ENCODE measurements at regions not wholly inside any gene's neighbourhood (a gene's known extent, or its start where the extent isn't known, plus 50 kb on each side); places are given as distances from the start of the nearest gene placed in this dataset.

DNA sequence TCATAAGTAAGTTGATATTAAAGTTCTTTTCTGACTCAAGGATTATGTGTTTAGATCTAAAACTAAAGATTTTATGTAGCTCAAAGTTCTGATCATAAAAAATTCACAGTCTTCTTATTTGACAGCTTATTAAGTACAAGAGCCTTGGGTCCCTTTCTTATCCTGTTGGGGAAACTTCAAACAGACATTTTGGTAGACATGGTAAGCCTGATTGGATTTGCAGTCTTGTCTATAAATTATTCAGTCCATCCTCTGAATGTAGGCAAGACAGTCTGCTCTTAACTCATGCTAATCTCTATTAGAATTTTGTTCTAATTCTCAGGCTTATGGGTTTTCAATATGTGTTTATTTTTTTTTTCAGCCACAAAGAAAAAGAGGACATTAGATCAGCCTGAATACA is 1718.7 kb upstream of the SLC10A2 start:
- Histone ChIP-seq H3K9me2 (replicated peaks; ENCODE audit: insufficient read depth) (no peaks in the 10 kb centered on the region), H3K27me3 (no peaks in the 10 kb centered on the region), H3K36me3 (replicated peaks; ENCODE audit: insufficient read depth, low read depth) (no peaks in the 10 kb centered on the region), H3K79me2 (no peaks in the 10 kb centered on the region), H2AFZ (no peak overlapping the region), H3K9me3 (ENCODE audit: low read depth) (no peaks in the 10 kb centered on the region), H3K4me3 (no peak overlapping the region), H3K4me1 (ENCODE audit: insufficient read depth) (no peaks in the 10 kb centered on the region), H4K20me1 (ENCODE audit: insufficient read depth, poor library complexity, severe bottlenecking) (no peaks in the 10 kb centered on the region), H3K27ac (no peak overlapping the region), H3K4me2 (no peak overlapping the region)
- TF ChIP-seq, protein P1, sequence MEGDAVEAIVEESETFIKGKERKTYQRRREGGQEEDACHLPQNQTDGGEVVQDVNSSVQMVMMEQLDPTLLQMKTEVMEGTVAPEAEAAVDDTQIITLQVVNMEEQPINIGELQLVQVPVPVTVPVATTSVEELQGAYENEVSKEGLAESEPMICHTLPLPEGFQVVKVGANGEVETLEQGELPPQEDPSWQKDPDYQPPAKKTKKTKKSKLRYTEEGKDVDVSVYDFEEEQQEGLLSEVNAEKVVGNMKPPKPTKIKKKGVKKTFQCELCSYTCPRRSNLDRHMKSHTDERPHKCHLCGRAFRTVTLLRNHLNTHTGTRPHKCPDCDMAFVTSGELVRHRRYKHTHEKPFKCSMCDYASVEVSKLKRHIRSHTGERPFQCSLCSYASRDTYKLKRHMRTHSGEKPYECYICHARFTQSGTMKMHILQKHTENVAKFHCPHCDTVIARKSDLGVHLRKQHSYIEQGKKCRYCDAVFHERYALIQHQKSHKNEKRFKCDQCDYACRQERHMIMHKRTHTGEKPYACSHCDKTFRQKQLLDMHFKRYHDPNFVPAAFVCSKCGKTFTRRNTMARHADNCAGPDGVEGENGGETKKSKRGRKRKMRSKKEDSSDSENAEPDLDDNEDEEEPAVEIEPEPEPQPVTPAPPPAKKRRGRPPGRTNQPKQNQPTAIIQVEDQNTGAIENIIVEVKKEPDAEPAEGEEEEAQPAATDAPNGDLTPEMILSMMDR (IDR thresholded peaks at IDR 0.05; ENCODE audit: poor library complexity), result no peak
- TF ChIP-seq EZH2phosphoT487 (IDR thresholded peaks at IDR 0.05; ENCODE audit: low read depth, severe bottlenecking, unreplicated experiment) (no peak), EZH2 (IDR thresholded peaks at IDR 0.05; ENCODE audit: borderline replicate concordance) (no peak)
- no peak for DNase-seq (ENCODE audit: low spot score)

DNA sequence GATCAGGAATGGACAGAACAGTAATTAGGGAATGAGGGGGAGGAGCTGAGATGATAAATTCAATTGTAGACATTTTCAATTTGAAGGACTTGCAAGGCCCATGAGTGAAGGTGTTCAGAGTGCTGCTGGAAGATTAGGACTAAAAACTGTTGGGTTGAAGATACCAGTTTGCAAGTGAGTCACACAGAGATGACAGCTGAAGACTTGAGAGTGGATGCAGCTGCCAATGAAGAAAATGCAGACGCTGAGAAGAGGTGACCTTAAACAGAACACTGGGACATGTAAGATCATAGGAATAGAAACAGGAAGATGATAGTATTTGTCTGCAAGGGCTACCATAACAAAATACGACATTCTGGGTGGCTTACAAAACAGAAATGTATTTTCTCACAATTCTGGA is 1716.5 kb upstream of the SLC10A2 start:
- TF ChIP-seq EZH2phosphoT487 (IDR thresholded peaks at IDR 0.05; ENCODE audit: low read depth, severe bottlenecking, unreplicated experiment) (no peak), EZH2 (IDR thresholded peaks at IDR 0.05; ENCODE audit: borderline replicate concordance) (no peak)
- TF ChIP-seq, protein P1 (IDR thresholded peaks at IDR 0.05; ENCODE audit: poor library complexity), result no peak
- 78% methylated on average over 2 of the region's 2 CpGs for WGBS (ENCODE audit: low lambda C conversion rate, missing lambda C conversion rate)

DNA sequence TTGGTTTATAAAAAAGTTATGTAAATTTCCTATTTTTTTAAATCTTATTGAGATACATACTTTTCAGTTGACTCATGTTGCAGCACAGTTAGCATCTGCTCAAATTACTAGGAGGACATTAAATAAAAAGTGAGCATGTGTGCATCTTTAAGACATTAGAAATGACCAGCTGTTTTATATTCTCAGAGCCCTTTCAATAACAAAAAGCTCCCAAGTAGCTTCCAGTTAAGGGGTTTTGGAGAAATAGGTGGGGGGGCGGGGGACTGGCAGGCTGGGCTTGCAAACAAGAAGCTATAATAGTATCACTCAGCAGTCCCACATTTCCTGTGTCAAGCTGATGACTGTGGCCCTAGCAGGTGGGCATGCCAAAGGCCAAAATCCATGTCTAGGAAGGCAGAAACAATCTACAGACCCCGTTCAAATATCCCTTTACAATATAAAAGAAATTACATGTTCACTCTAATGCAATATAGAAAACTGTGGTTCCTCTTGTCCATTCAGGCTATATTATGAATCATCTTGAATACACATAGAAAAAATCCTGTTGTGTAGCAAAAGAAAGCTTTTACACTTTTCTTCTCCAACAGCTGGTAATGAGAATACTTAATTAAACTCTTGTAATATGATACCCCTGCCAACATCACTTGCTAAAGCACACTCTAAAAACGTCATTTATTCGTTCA is 1713.2 kb upstream of the SLC10A2 start:
- H3K36me3 ChIP-seq (replicated peaks; ENCODE audit: insufficient read depth, low read depth), result no peaks in the 10 kb centered on the region
- no peak overlapping the region for H3K4me3 ChIP-seq
- H3K4me1 ChIP-seq (ENCODE audit: insufficient read depth), result no peaks in the 10 kb centered on the region
- WGBS (ENCODE audit: low lambda C conversion rate, missing lambda C conversion rate), result 52% methylated on average over 4 of the region's 4 CpGs
- no peak for TF ChIP-seq EZH2phosphoT487 (IDR thresholded peaks at IDR 0.05; ENCODE audit: low read depth, severe bottlenecking, unreplicated experiment)
- no peak for TF ChIP-seq EZH2 (IDR thresholded peaks at IDR 0.05; ENCODE audit: borderline replicate concordance)
- H4K20me1 ChIP-seq (ENCODE audit: insufficient read depth, poor library complexity, severe bottlenecking), result no peaks in the 10 kb centered on the region
- H3K79me2 ChIP-seq, result no peaks in the 10 kb centered on the region
- H2AFZ ChIP-seq, result no peak overlapping the region
- DNase-seq (ENCODE audit: low spot score), result no peak
- H3K27ac ChIP-seq, result no peak overlapping the region
- H3K27me3 ChIP-seq, result no peaks in the 10 kb centered on the region
- H3K9me3 ChIP-seq (ENCODE audit: low read depth), result no peaks in the 10 kb centered on the region
- no peaks in the 10 kb centered on the region for H3K9me2 ChIP-seq (replicated peaks; ENCODE audit: insufficient read depth)
- H3K4me2 ChIP-seq, result no peak overlapping the region

More for the DNA sequence above, 1716.5 kb upstream of the SLC10A2 start:
- H3K4me2 ChIP-seq, result no peak overlapping the region
- DNase-seq (ENCODE audit: low spot score), result no peak
- H2AFZ ChIP-seq, result no peak overlapping the region
- H3K36me3 ChIP-seq (replicated peaks; ENCODE audit: insufficient read depth, low read depth), result no peaks in the 10 kb centered on the region
- no peaks in the 10 kb centered on the region for H4K20me1 ChIP-seq (ENCODE audit: insufficient read depth, poor library complexity, severe bottlenecking)
- H3K9me2 ChIP-seq (replicated peaks; ENCODE audit: insufficient read depth), result no peaks in the 10 kb centered on the region
- no peaks in the 10 kb centered on the region for H3K9me3 ChIP-seq (ENCODE audit: low read depth)
- H3K27ac ChIP-seq, result no peak overlapping the region
- H3K79me2 ChIP-seq, result no peaks in the 10 kb centered on the region
- H3K4me1 ChIP-seq (ENCODE audit: insufficient read depth), result no peaks in the 10 kb centered on the region
- H3K4me3 ChIP-seq, result no peak overlapping the region
- no peaks in the 10 kb centered on the region for H3K27me3 ChIP-seq

DNA sequence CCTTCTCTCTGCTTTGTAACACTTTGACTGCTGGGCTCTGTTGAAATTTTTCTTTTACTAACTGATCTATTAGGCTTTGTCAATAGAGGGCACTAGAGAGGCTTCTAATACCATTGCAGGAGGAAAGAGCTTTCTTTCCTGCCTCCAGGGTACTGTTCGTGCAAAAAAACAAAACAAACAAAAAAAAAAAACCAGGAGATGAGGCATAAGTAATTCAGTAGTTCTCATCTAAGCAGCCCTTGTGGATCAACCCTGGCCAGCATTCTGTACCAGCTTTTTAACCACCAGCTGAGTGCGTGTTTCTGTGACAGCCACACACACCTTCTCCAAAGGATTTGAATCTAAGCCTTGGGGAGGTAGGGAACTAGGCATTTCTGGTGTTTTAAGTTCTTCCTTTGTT is 1707.6 kb upstream of the SLC10A2 start:
- Histone ChIP-seq H3K4me1 (ENCODE audit: insufficient read depth) (no peaks in the 10 kb centered on the region), H3K4me3 (no peak overlapping the region), H3K4me2 (no peak overlapping the region), H3K27me3 (no peaks in the 10 kb centered on the region), H2AFZ (no peak overlapping the region), H4K20me1 (ENCODE audit: insufficient read depth, poor library complexity, severe bottlenecking) (no peaks in the 10 kb centered on the region), H3K36me3 (replicated peaks; ENCODE audit: insufficient read depth, low read depth) (no peaks in the 10 kb centered on the region), H3K9me2 (replicated peaks; ENCODE audit: insufficient read depth) (no peaks in the 10 kb centered on the region), H3K79me2 (no peaks in the 10 kb centered on the region), H3K27ac (no peak overlapping the region), H3K9me3 (ENCODE audit: low read depth) (no peaks in the 10 kb centered on the region)
- 63% methylated on average over 2 of the region's 2 CpGs for WGBS (ENCODE audit: low lambda C conversion rate, missing lambda C conversion rate)
- DNase-seq (ENCODE audit: low spot score), result peak; percentile 69
- no peak for TF ChIP-seq EZH2 (IDR thresholded peaks at IDR 0.05; ENCODE audit: borderline replicate concordance)
- TF ChIP-seq, protein P1 (IDR thresholded peaks at IDR 0.05; ENCODE audit: poor library complexity), result peak; percentile 55

Measured in hepatocyte (in vitro differentiated cells).